H1 (cell line): ENCODE measurements at regions not wholly inside any gene's neighbourhood (a gene's known extent, or its start where the extent isn't known, plus 50 kb on each side); places are given as distances from the start of the nearest gene placed in this dataset.

ENCODE experiments used
- CTCF ChIA-PET: fragments of 300-600 bp; sonication (Branson Sonifier 250); formaldehyde crosslinking; loops from one replicate; lab custom pipeline; 2021; ENCODE audit not compliant: partially characterized antibody; lab: Charles Lee
- POLR2A ChIA-PET: fragments of 300-600 bp; sonication (Branson Sonifier 250); formaldehyde crosslinking; loops from one replicate; lab custom pipeline; 2021; ENCODE audit warnings: inconsistent platforms; ENCODE audit not compliant: partially characterized antibody; lab: Charles Lee
- DNase-seq, 2 experiments: peaks; one replicate each; pipeline versions ENCODE4 v3.0.0 to v3.0.0-alpha.2; 2010 to 2022; ENCODE audit warnings: low spot score in 2 of 2, low read depth in 1 of 2, mixed read lengths in 1 of 2
- FAIRE-seq: peaks from 2 replicates; lab custom pipeline; 2011; peaks lifted over from hg19 to GRCh38; lab: Jason Lieb, UNC
- H2AFZ ChIP-seq: 2 replicates; pipeline ENCODE4 v1.8.1; 2012; ENCODE audit warnings: low read length, inconsistent platforms
- H2AK5ac ChIP-seq: 2 replicates; pipeline ENCODE4 v1.6.1; 2013; ENCODE audit warnings: low read depth, low read length
- H2BK120ac ChIP-seq: replicated peaks from 2 replicates; pipeline ENCODE3; 2013; ENCODE audit warnings: low read depth, low read length, inconsistent platforms
- H2BK12ac ChIP-seq: 2 replicates; pipeline ENCODE4 v1.6.1; 2013; ENCODE audit warnings: low read depth, low read length
- H2BK15ac ChIP-seq: 2 replicates; pipeline ENCODE4 v1.6.1; 2013; ENCODE audit warnings: low read length
- H2BK20ac ChIP-seq: 2 replicates; pipeline ENCODE4 v1.6.1; 2013; ENCODE audit warnings: low read length
- H2BK5ac ChIP-seq: 2 replicates; pipeline ENCODE4 v1.6.1; 2013; ENCODE audit warnings: low read depth, low read length
- H3K14ac ChIP-seq: 2 replicates; pipeline ENCODE4 v1.6.1; 2013; ENCODE audit warnings: inconsistent platforms; ENCODE audit not compliant: insufficient read length
- H3K18ac ChIP-seq: 2 replicates; pipeline ENCODE4 v1.6.1; 2013; ENCODE audit warnings: low read length; ENCODE audit errors: extremely low read depth
- H3K23ac ChIP-seq: 2 replicates; pipeline ENCODE4 v1.6.1; 2013; ENCODE audit warnings: inconsistent platforms; ENCODE audit not compliant: insufficient read length
- H3K23me2 ChIP-seq: 2 replicates; pipeline ENCODE4 v1.6.1; 2013; ENCODE audit warnings: low read depth, low read length
- H3K27ac ChIP-seq: 2 replicates; pipeline ENCODE4 v1.6.1; 2011; ENCODE audit warnings: low read depth, low read length, inconsistent platforms
- H3K27me3 ChIP-seq, 4 experiments: replicated peaks in 1 of 4; 1 replicate in 1 of 4; 2 replicates in 3 of 4; pipeline versions ENCODE4 v1.6.1 to v1.8.1; 2011 to 2013; ENCODE audit warnings: low read length in 3 of 4, mild to moderate bottlenecking in 3 of 4, inconsistent platforms in 2 of 4, mixed read lengths in 2 of 4, moderate library complexity in 1 of 4; ENCODE audit not compliant: control insufficient read depth in 3 of 4, insufficient read depth in 3 of 4; ENCODE audit errors: extremely low read depth in 1 of 4
- H3K36me3 ChIP-seq, 4 experiments: 2 replicates each; pipeline versions ENCODE4 v1.6.1 to v1.8.1; 2011 to 2013; ENCODE audit warnings: mild to moderate bottlenecking in 4 of 4, low read length in 3 of 4, moderate library complexity in 2 of 4, control low read depth in 1 of 4, inconsistent platforms in 1 of 4; ENCODE audit not compliant: insufficient read depth in 4 of 4, control insufficient read depth in 2 of 4
- H3K4ac ChIP-seq: replicated peaks from 2 replicates; pipeline ENCODE3; 2013; ENCODE audit warnings: low read length, low read depth, mixed read lengths, inconsistent platforms; ENCODE audit not compliant: insufficient read length
- H3K4me1 ChIP-seq, 4 experiments: replicated peaks in 1 of 4; 1 replicate in 1 of 4; 2 replicates in 3 of 4; pipeline versions ENCODE4 v1.6.1 to v1.8.1; 2011 to 2013; ENCODE audit warnings: low read length in 3 of 4, inconsistent platforms in 2 of 4, mixed read lengths in 1 of 4; ENCODE audit not compliant: insufficient read depth in 4 of 4, control insufficient read depth in 3 of 4
- H3K4me2 ChIP-seq, 2 experiments: 2 replicates each; pipeline versions ENCODE4 v1.6.1 to v1.8.1; 2011 to 2013; ENCODE audit warnings: low read depth in 2 of 2, low read length in 2 of 2, control low read depth in 1 of 2, inconsistent platforms in 1 of 2, mild to moderate bottlenecking in 1 of 2; ENCODE audit not compliant: insufficient read depth in 1 of 2
- H3K4me3 ChIP-seq, 4 experiments: fragments of 200-600, 300-600 bp in 1 of 4; sonication (generic), shearing (Covaris generic), sonication (Bioruptor Twin) in 1 of 4; 2 replicates each; pipeline versions ENCODE4 v1.5.1 to v1.8.1; 2011 to 2016; ENCODE audit warnings: low read length in 4 of 4, low read depth in 3 of 4, control low read depth in 2 of 4, inconsistent platforms in 2 of 4, mild to moderate bottlenecking in 2 of 4, mixed read lengths in 1 of 4, moderate library complexity in 1 of 4; ENCODE audit not compliant: insufficient read depth in 2 of 4; ENCODE audit errors: extremely low read depth in 1 of 4
- H3K56ac ChIP-seq: replicated peaks from 2 replicates; pipeline ENCODE3; 2013; ENCODE audit warnings: low read depth, mild to moderate bottlenecking, mixed read lengths, low read length, inconsistent platforms; ENCODE audit not compliant: insufficient read length
- H3K79me1 ChIP-seq: 2 replicates; pipeline ENCODE4 v1.6.1; 2013; ENCODE audit warnings: low read depth, low read length, control low read depth
- H3K79me2 ChIP-seq, 2 experiments: 2 replicates each; pipeline versions ENCODE4 v1.6.1 to v1.8.1; 2012 to 2013; ENCODE audit warnings: low read length in 2 of 2, mild to moderate bottlenecking in 2 of 2, inconsistent platforms in 1 of 2; ENCODE audit not compliant: insufficient read depth in 2 of 2, control insufficient read depth in 1 of 2
- H3K9ac ChIP-seq, 4 experiments: replicated peaks in 1 of 4; 1 replicate in 1 of 4; 2 replicates in 3 of 4; pipeline versions ENCODE4 v1.6.1 to v1.8.1; 2011 to 2013; ENCODE audit warnings: low read depth in 3 of 4, low read length in 3 of 4, control low read depth in 2 of 4, mild to moderate bottlenecking in 2 of 4, moderate library complexity in 2 of 4, inconsistent platforms in 1 of 4; ENCODE audit errors: extremely low read depth in 1 of 4
- H3K9me3 ChIP-seq, 2 experiments: 2 replicates each; pipeline versions ENCODE4 v1.6.1 to v1.8.1; 2012 to 2013; ENCODE audit warnings: mild to moderate bottlenecking in 2 of 2, moderate library complexity in 2 of 2, control low read depth in 1 of 2, inconsistent platforms in 1 of 2, low read depth in 1 of 2, low read length in 1 of 2, mixed read lengths in 1 of 2; ENCODE audit not compliant: insufficient read depth in 2 of 2
- H4K20me1 ChIP-seq, 2 experiments: replicated peaks in 1 of 2; 2 replicates each; pipeline versions ENCODE3 to v1.8.1; 2011 to 2013; ENCODE audit warnings: inconsistent platforms in 2 of 2, low read length in 2 of 2, mild to moderate bottlenecking in 1 of 2; ENCODE audit not compliant: insufficient read depth in 2 of 2, control insufficient read depth in 1 of 2
- H4K5ac ChIP-seq: 2 replicates; pipeline ENCODE4 v1.6.1; 2013; ENCODE audit warnings: low read length, low read depth, mixed read lengths, inconsistent platforms; ENCODE audit not compliant: insufficient read length
- H4K8ac ChIP-seq: 2 replicates; pipeline ENCODE4 v1.8.0; 2013; ENCODE audit warnings: mild to moderate bottlenecking, moderate library complexity, low read length, inconsistent platforms; ENCODE audit not compliant: insufficient read depth; ENCODE audit errors: extremely low read depth
- H4K91ac ChIP-seq: replicated peaks from 2 replicates; pipeline ENCODE3; 2013; ENCODE audit warnings: low read length, mixed read lengths, inconsistent platforms; ENCODE audit not compliant: insufficient read length
- CBX5 ChIP-seq: fragments of 300-800, 300-1000 bp; sonication (generic); IDR thresholded peaks from 2 replicates; pipeline ENCODE4 v1.7.1; 2016; ENCODE audit warnings: antibody characterized with exemption, low read length, low read depth
- JUND ChIP-seq: IDR thresholded peaks from 2 replicates; pipeline ENCODE4 v1.6.1; 2011; ENCODE audit warnings: mild to moderate bottlenecking, improper control_type of control experiment, low read length
- SRF ChIP-seq: IDR thresholded peaks from 2 replicates; pipeline ENCODE4 v1.6.1; 2011; ENCODE audit warnings: mild to moderate bottlenecking, low read depth, low read length, moderate library complexity
- TAF1 ChIP-seq: IDR thresholded peaks from 2 replicates; pipeline ENCODE4 v1.6.1; 2011; ENCODE audit warnings: mild to moderate bottlenecking, low read depth, low read length
- WGBS, 2 experiments: shearing (Covaris generic) in 1 of 2; methylation state at CpG; one replicate each; pipeline versions ENCODE4 v1.1.6 to v1.1.7; 2013 to 2015; ENCODE audit warnings: low lambda C conversion rate in 2 of 2, mixed read lengths in 2 of 2, inconsistent platforms in 1 of 2, low coverage in 1 of 2, missing lambda C conversion rate in 1 of 2; ENCODE audit not compliant: insufficient replicate concordance in 2 of 2, insufficient coverage in 1 of 2, insufficient read length in 1 of 2; ENCODE audit errors: extremely low coverage in 1 of 2, missing lambda C conversion rate in 1 of 2; 5-methylcytosine and 5-hydroxymethylcytosine counted together

DNA sequence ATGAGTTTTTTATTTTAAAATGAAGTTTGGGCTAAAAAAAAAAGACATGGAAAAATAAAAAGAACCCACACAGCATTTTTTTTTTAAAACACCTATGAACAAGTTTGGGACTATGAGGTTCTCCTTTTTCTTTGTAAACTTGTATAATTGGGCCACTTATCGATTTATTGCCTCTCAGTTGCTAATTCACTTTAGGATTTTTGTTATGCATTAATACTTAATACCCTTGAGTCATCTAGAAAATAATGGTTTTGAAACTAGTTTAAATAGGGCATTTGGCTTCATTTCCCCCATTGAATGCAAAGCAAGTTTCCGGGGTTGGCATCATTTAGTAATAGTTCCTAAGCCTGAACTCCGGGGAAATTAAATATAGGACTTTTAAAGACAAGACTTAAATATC is 312.8 kb upstream of the RGS6 start:
- Histone ChIP-seq H3K27ac (no peak overlapping the region), H3K79me1 (no peaks in the 10 kb centered on the region), H4K8ac (no peak overlapping the region), H3K56ac (no peak overlapping the region), H4K91ac (no peak overlapping the region), H4K20me1 (peaks cover 0 to 2% of the 10 kb centered on the region in 2 experiments), H3K9ac (no peak overlapping the region), H3K27me3 (no peaks in the 10 kb centered on the region), H3K4me2 (no peak overlapping the region), H3K18ac (no peak overlapping the region), H2BK15ac (no peak overlapping the region), H3K14ac (no peak overlapping the region), H2BK5ac (no peak overlapping the region), H3K4me3 (no peak overlapping the region), H3K23me2 (no peaks in the 10 kb centered on the region), H2AFZ (no peak overlapping the region), H4K5ac (no peak overlapping the region), H2BK12ac (no peak overlapping the region), H3K4me1 (peaks cover 0 to 4% (median under 1%) of the 10 kb centered on the region in 4 experiments; a peak in 2 of 7 replicates), H2BK120ac (no peak overlapping the region), H3K79me2 (peaks cover 0 to 4% of the 10 kb centered on the region in 2 experiments; a peak in 1 of 4 replicates), H2AK5ac (no peak overlapping the region), H3K36me3 (peaks cover 0 to 3% (median 0%) of the 10 kb centered on the region in 4 experiments; a peak in 1 of 8 replicates), H3K4ac (no peak overlapping the region), H2BK20ac (no peak overlapping the region), H3K23ac (no peak overlapping the region), H3K9me3 (no peaks in the 10 kb centered on the region)
- DNase-seq (no peak), FAIRE-seq (no peak)
- POLR2A ChIA-PET = no interaction called here
- CTCF ChIA-PET = interaction anchor here (0.7 kb wide), 1 partner anchor 1038 kb away, joined by 5 read pairs; no protein-coding TSS in a partner anchor
- WGBS, 2 experiments = 86% methylated on average over 3 of the region's 3 CpGs; no CpG with 5 or more reads in 1 of the 2 experiments
- no peak for TF ChIP-seq JUND
- TF ChIP-seq CBX5 = no peak
- no peak for TF ChIP-seq TAF1
- no peak for TF ChIP-seq SRF
